ENCODE measurements at regions not wholly inside any gene's neighbourhood (a gene's known extent, or its start where the extent isn't known, plus 50 kb on each side); places are given as distances from the start of the nearest gene placed in this dataset.
"Not testable (repeated sequence)": the region's sequence is repeated elsewhere in the genome, so short reads cannot be mapped to it uniquely, and the experiment has no call there.

DNA sequence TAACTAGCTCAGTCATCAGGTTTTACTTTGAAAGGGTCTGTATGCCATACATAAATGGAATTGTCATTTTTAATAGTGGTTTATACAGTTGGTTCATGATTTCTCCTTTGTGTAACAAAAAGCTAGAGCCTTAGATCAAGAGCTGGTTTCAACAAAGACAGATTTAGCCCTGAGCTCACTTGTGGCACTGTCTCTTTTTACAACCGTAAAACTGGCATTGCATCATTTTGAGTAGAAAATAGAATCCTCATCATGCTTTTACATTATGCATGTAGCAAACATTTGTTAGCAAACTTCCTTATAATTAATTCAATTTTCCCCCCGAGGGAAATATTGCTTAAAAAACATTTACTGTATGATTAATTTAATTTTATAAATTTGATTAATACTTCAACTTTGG is 1871.5 kb downstream of the ARAP2 start:
- no peaks in the 10 kb centered on the region for H3K4me1 ChIP-seq (ENCODE audit: control insufficient read depth in 3 of 3, insufficient read depth in 2 of 3, low read depth in 1 of 3, low read length in 2 of 3)
- WGBS, 3 donors = 81 to 87% (median 81%) methylated on average over 2 of the region's 2 CpGs

GRCh38 chr4:34373456-34373855 is 1870.9 kb downstream of the ARAP2 start:
- Histone ChIP-seq H3K27ac (ENCODE audit: low read depth in 1 of 3, low read length in 2 of 3) (no peak overlapping the region), H3K4me1 (ENCODE audit: control insufficient read depth in 3 of 3, insufficient read depth in 2 of 3, low read depth in 1 of 3, low read length in 2 of 3) (no peaks in the 10 kb centered on the region), H3K27me3 (ENCODE audit: control insufficient read depth in 3 of 3, insufficient read depth in 3 of 3, low read length in 3 of 3) (no peaks in the 10 kb centered on the region), H3K36me3 (ENCODE audit: control insufficient read depth in 3 of 3, insufficient read depth in 2 of 3, low read depth in 1 of 3, low read length in 3 of 3) (no peaks in the 10 kb centered on the region), H3K9me3 (ENCODE audit: control insufficient read depth in 2 of 2, insufficient read depth in 1 of 2, low read depth in 1 of 2, low read length in 1 of 2) (peaks cover 0 to 2% of the 10 kb centered on the region in 2 donors), H3K4me3 (ENCODE audit: low read depth in 1 of 3, low read length in 3 of 3) (no peak overlapping the region)
- no peak for DNase-seq
- 85 to 89% (median 88%) methylated on average over 3 of the region's 3 CpGs for WGBS, 3 donors
- no peak for FAIRE-seq

More for the DNA sequence above, 1871.5 kb downstream of the ARAP2 start:
- no peaks in the 10 kb centered on the region for H3K36me3 ChIP-seq (ENCODE audit: control insufficient read depth in 3 of 3, insufficient read depth in 2 of 3, low read depth in 1 of 3, low read length in 3 of 3)
- no peak for DNase-seq
- no peak overlapping the region for H3K27ac ChIP-seq (ENCODE audit: low read depth in 1 of 3, low read length in 2 of 3)
- no peaks in the 10 kb centered on the region for H3K27me3 ChIP-seq (ENCODE audit: control insufficient read depth in 3 of 3, insufficient read depth in 3 of 3, low read length in 3 of 3)
- peaks cover 0 to 2% of the 10 kb centered on the region in 2 donors for H3K9me3 ChIP-seq (ENCODE audit: control insufficient read depth in 2 of 2, insufficient read depth in 1 of 2, low read depth in 1 of 2, low read length in 1 of 2)
- H3K4me3 ChIP-seq (ENCODE audit: low read depth in 1 of 3, low read length in 3 of 3) = no peak overlapping the region
- FAIRE-seq = no peak

DNA sequence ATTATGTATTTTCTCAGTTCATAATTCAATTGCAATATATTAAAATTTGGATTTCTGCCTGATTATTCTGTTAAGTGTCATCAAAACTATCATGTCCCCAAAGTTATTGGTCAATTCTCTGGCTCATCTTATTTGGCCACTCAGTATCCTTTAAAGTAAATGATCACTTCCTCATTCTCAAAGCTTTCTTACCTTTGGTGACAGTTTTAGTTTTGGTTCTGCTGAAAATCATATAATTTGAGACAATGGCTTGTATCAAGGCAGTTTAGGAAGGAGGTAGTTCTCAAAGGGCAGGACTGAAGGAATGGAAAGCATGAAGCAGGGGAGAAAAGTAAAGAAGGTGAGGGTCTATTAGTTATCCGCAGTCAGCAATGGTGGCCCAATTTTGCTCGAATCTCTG is 1832.1 kb downstream of the ARAP2 start:
- Histone ChIP-seq H3K4me3 (ENCODE audit: low read depth in 1 of 3, low read length in 3 of 3) (no peak overlapping the region), H3K4me1 (ENCODE audit: control insufficient read depth in 3 of 3, insufficient read depth in 2 of 3, low read depth in 1 of 3, low read length in 2 of 3) (no peaks in the 10 kb centered on the region), H3K9me3 (ENCODE audit: control insufficient read depth in 2 of 2, insufficient read depth in 1 of 2, low read depth in 1 of 2, low read length in 1 of 2) (peaks cover 0 to 3% of the 10 kb centered on the region in 2 donors), H3K27ac (ENCODE audit: low read depth in 1 of 3, low read length in 2 of 3) (no peak overlapping the region), H3K36me3 (ENCODE audit: control insufficient read depth in 3 of 3, insufficient read depth in 2 of 3, low read depth in 1 of 3, low read length in 3 of 3) (no peaks in the 10 kb centered on the region), H3K27me3 (ENCODE audit: control insufficient read depth in 3 of 3, insufficient read depth in 3 of 3, low read length in 3 of 3) (no peaks in the 10 kb centered on the region)
- WGBS, 3 donors = 86 to 92% (median 88%) methylated on average over 2 of the region's 2 CpGs
- no peak for FAIRE-seq
- no peak for DNase-seq

GRCh38 chr4:34412911-34413310 is 1831.4 kb downstream of the ARAP2 start:
- Histone ChIP-seq H3K4me3 (ENCODE audit: low read depth in 1 of 3, low read length in 3 of 3) (no peak overlapping the region), H3K9me3 (ENCODE audit: control insufficient read depth in 2 of 2, insufficient read depth in 1 of 2, low read depth in 1 of 2, low read length in 1 of 2) (peaks cover 0 to 3% of the 10 kb centered on the region in 2 donors), H3K27ac (ENCODE audit: low read depth in 1 of 3, low read length in 2 of 3) (no peak overlapping the region), H3K27me3 (ENCODE audit: control insufficient read depth in 3 of 3, insufficient read depth in 3 of 3, low read length in 3 of 3) (no peaks in the 10 kb centered on the region), H3K36me3 (ENCODE audit: control insufficient read depth in 3 of 3, insufficient read depth in 2 of 3, low read depth in 1 of 3, low read length in 3 of 3) (no peaks in the 10 kb centered on the region), H3K4me1 (ENCODE audit: control insufficient read depth in 3 of 3, insufficient read depth in 2 of 3, low read depth in 1 of 3, low read length in 2 of 3) (no peaks in the 10 kb centered on the region)
- WGBS, 3 donors = 84 to 90% (median 89%) methylated on average over 2 of the region's 2 CpGs
- DNase-seq (no peak), FAIRE-seq (no peak)

GRCh38 chr4:34417160-34417559 is 1827.2 kb downstream of the ARAP2 start:
- Histone ChIP-seq H3K4me3 (ENCODE audit: low read depth in 1 of 3, low read length in 3 of 3) (no peak overlapping the region), H3K27me3 (ENCODE audit: control insufficient read depth in 3 of 3, insufficient read depth in 3 of 3, low read length in 3 of 3) (no peaks in the 10 kb centered on the region), H3K4me1 (ENCODE audit: control insufficient read depth in 3 of 3, insufficient read depth in 2 of 3, low read depth in 1 of 3, low read length in 2 of 3) (no peaks in the 10 kb centered on the region), H3K36me3 (ENCODE audit: control insufficient read depth in 3 of 3, insufficient read depth in 2 of 3, low read depth in 1 of 3, low read length in 3 of 3) (no peaks in the 10 kb centered on the region), H3K27ac (ENCODE audit: low read depth in 1 of 3, low read length in 2 of 3) (no peak overlapping the region), H3K9me3 (ENCODE audit: control insufficient read depth in 2 of 2, insufficient read depth in 1 of 2, low read depth in 1 of 2, low read length in 1 of 2) (no peaks in the 10 kb centered on the region)
- 53 to 76% (median 66%) methylated on average over 3 of the region's 3 CpGs for WGBS, 3 donors
- FAIRE-seq = no peak
- no peak for DNase-seq

DNA sequence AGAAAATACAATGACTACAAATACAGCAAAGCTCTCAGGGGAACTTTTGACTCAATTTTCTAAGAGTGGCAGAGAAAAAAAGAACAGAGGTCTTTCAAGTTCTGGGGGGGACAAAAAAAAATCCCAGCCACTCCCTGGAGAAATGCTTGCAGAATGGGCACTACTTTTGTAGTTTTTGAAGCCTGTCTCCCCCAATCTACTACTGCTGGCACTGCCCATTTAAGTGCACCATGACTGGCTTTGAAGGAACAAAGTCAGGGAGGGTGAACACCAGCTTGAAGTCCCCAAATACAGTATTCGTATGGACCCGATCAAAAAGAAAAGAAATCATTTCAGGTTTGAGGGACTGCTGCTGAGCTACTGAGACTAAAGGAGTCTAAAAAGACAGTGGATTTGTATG is 1824.4 kb downstream of the ARAP2 start:
- H3K27me3 ChIP-seq (ENCODE audit: control insufficient read depth in 3 of 3, insufficient read depth in 3 of 3, low read length in 3 of 3) = no peaks in the 10 kb centered on the region
- 80 to 93% (median 87%) methylated on average over 2 of the region's 2 CpGs for WGBS, 3 donors
- H3K4me1 ChIP-seq (ENCODE audit: control insufficient read depth in 3 of 3, insufficient read depth in 2 of 3, low read depth in 1 of 3, low read length in 2 of 3) = no peaks in the 10 kb centered on the region
- no peak for FAIRE-seq
- no peak overlapping the region for H3K4me3 ChIP-seq (ENCODE audit: low read depth in 1 of 3, low read length in 3 of 3)
- no peaks in the 10 kb centered on the region for H3K9me3 ChIP-seq (ENCODE audit: control insufficient read depth in 2 of 2, insufficient read depth in 1 of 2, low read depth in 1 of 2, low read length in 1 of 2)
- no peak overlapping the region for H3K27ac ChIP-seq (ENCODE audit: low read depth in 1 of 3, low read length in 2 of 3)
- no peaks in the 10 kb centered on the region for H3K36me3 ChIP-seq (ENCODE audit: control insufficient read depth in 3 of 3, insufficient read depth in 2 of 3, low read depth in 1 of 3, low read length in 3 of 3)
- no peak for DNase-seq

- 50 to 61% (median 59%) methylated on average over 4 of the region's 4 CpGs for WGBS, 3 donors
- H3K27me3 ChIP-seq (ENCODE audit: control insufficient read depth in 3 of 3, insufficient read depth in 3 of 3, low read length in 3 of 3) = no peaks in the 10 kb centered on the region
- no peak for DNase-seq
- no peak overlapping the region for H3K27ac ChIP-seq (ENCODE audit: low read depth in 1 of 3, low read length in 2 of 3)
- no peaks in the 10 kb centered on the region for H3K9me3 ChIP-seq (ENCODE audit: control insufficient read depth in 2 of 2, insufficient read depth in 1 of 2, low read depth in 1 of 2, low read length in 1 of 2)
- no peaks in the 10 kb centered on the region for H3K4me1 ChIP-seq (ENCODE audit: control insufficient read depth in 3 of 3, insufficient read depth in 2 of 3, low read depth in 1 of 3, low read length in 2 of 3)
- H3K36me3 ChIP-seq (ENCODE audit: control insufficient read depth in 3 of 3, insufficient read depth in 2 of 3, low read depth in 1 of 3, low read length in 3 of 3) = no peaks in the 10 kb centered on the region
- no peak for FAIRE-seq
- H3K4me3 ChIP-seq (ENCODE audit: low read depth in 1 of 3, low read length in 3 of 3) = no peak overlapping the region
Measured at GRCh38 chr4:34422472-34423175, 1821.7 kb downstream of the ARAP2 start.

DNA sequence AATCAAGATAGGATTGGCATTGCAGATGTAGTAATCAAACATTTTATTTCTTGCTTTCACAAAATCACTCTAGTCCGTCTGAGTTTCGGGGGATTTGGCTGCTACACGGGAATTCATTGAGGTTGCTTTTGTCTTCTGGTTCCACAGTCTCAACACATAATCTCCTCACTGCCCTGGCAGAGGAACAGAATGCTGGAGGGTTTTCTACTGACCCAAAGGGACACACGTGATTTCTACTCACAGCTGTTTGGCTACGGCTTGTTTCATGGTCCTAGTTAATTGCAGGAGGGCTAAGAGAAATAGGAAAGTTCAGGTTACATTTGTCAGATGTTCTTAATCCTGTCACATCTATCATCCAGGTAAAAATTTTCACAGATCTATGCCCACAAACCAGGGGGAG is 1811.6 kb downstream of the ARAP2 start:
- DNase-seq (no peak), FAIRE-seq (no peak)
- no peaks in the 10 kb centered on the region for H3K9me3 ChIP-seq (ENCODE audit: control insufficient read depth in 2 of 2, insufficient read depth in 1 of 2, low read depth in 1 of 2, low read length in 1 of 2)

DNA sequence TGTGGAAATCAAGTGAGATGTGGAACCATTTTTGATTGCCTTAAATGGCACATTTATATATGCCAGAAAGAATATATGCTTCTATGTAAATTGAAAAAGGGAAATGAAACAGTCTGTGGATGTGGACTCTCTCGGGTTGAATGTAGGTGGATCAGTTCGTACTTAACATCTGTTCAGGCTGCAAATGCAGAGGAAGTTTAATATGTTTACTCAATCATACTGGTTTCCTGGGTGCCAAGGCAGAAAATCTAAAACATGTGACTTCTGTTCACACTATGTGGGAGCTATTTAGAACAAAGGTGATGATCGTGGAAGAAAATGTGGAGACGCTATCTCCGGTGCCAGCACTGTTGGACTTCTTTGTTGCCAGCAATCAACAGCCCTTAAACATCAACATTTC is 1809.9 kb downstream of the ARAP2 start:
- H3K36me3 ChIP-seq (ENCODE audit: control insufficient read depth in 3 of 3, insufficient read depth in 2 of 3, low read depth in 1 of 3, low read length in 3 of 3); H3K4me3 ChIP-seq (ENCODE audit: low read depth in 1 of 3, low read length in 3 of 3); FAIRE-seq; DNase-seq; H3K4me1 ChIP-seq (ENCODE audit: control insufficient read depth in 3 of 3, insufficient read depth in 2 of 3, low read depth in 1 of 3, low read length in 2 of 3); H3K27me3 ChIP-seq (ENCODE audit: control insufficient read depth in 3 of 3, insufficient read depth in 3 of 3, low read length in 3 of 3); H3K9me3 ChIP-seq (ENCODE audit: control insufficient read depth in 2 of 2, insufficient read depth in 1 of 2, low read depth in 1 of 2, low read length in 1 of 2); H3K27ac ChIP-seq (ENCODE audit: low read depth in 1 of 3, low read length in 2 of 3): not testable (repeated sequence)
- WGBS, 3 donors = 78 to 83% (median 79%) methylated on average over 5 of the region's 5 CpGs

More for the DNA sequence above, 1811.6 kb downstream of the ARAP2 start:
- Histone ChIP-seq H3K27ac (ENCODE audit: low read depth in 1 of 3, low read length in 2 of 3) (no peak overlapping the region), H3K4me3 (ENCODE audit: low read depth in 1 of 3, low read length in 3 of 3) (no peak overlapping the region), H3K27me3 (ENCODE audit: control insufficient read depth in 3 of 3, insufficient read depth in 3 of 3, low read length in 3 of 3) (no peaks in the 10 kb centered on the region), H3K36me3 (ENCODE audit: control insufficient read depth in 3 of 3, insufficient read depth in 2 of 3, low read depth in 1 of 3, low read length in 3 of 3) (no peaks in the 10 kb centered on the region), H3K4me1 (ENCODE audit: control insufficient read depth in 3 of 3, insufficient read depth in 2 of 3, low read depth in 1 of 3, low read length in 2 of 3) (no peaks in the 10 kb centered on the region)
- WGBS, 3 donors = 65 to 80% (median 74%) methylated on average over 5 of the region's 5 CpGs

All from small intestine (tissue), 7 donors.